GM06990 (cell line): ENCODE measurements at regions not wholly inside any gene's neighbourhood (a gene's known extent, or its start where the extent isn't known, plus 50 kb on each side); places are given as distances from the start of the nearest gene placed in this dataset.
A peak's percentile ranks its signal among the peaks of the same experiment; 100 is the strongest.

Experiments
- DNase-seq: peaks from one replicate; pipeline ENCODE4 v3.0.0-alpha.2; 2011; ENCODE audit not compliant: insufficient read length; ENCODE audit errors: extremely low read depth
- H3K27me3 ChIP-seq: replicated peaks from 2 replicates; pipeline ENCODE4 v1.6.0; 2011; ENCODE audit warnings: low read length; ENCODE audit not compliant: control insufficient read depth, insufficient read depth
- H3K36me3 ChIP-seq: 2 replicates; pipeline ENCODE4 v1.5.1; 2011; ENCODE audit warnings: low read length; ENCODE audit not compliant: control insufficient read depth, insufficient read depth
- H3K4me3 ChIP-seq: replicated peaks from 2 replicates; pipeline ENCODE4 v1.5.1; 2011; ENCODE audit warnings: low read depth, mild to moderate bottlenecking, control low read depth, low read length
- CTCF ChIP-seq: IDR thresholded peaks from 2 replicates; pipeline ENCODE4 v1.5.1; 2011; ENCODE audit warnings: low read length, control low read depth, mild to moderate bottlenecking, inconsistent platforms; ENCODE audit not compliant: insufficient read depth, poor library complexity, severe bottlenecking

DNA sequence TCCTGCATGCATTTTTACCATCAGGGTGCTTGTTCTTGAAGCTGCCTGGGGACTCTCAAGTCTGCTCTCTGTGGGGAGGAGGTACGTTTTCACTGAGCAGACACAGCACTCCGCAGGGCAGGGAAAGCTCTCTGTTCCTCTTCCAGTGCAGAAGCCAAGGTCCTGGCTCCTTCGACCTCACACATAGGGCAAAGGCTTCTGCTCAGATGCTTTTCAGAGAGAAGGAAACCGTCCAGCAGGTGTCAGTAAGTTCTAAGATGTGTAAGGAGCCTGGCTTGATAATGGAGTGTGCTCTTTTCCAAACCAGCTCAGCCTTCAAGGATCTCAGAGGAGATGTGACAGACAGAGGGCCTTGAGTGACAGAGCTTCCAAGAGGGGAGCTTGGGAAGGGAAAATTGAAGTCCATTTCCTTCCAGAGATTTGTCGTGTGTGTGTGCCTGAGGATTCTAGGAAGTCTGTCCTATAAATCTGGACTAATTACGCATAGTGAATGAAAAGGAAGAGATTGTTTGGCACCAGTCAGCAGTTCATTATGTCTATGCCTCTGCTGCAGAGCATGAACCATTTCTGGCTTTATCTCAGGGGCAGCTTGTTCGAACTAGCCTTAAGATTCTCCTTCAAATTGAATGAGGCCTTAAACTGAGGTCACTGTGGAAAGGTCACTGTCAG, 67.3 kb upstream of the UPP2 start:
- no peak overlapping the region for H3K4me3 ChIP-seq
- peak; percentile 45 for TF ChIP-seq CTCF
- H3K27me3 ChIP-seq, result no peaks in the 10 kb centered on the region
- DNase-seq, result peak; percentile 6
- no peaks in the 10 kb centered on the region for H3K36me3 ChIP-seq

DNA sequence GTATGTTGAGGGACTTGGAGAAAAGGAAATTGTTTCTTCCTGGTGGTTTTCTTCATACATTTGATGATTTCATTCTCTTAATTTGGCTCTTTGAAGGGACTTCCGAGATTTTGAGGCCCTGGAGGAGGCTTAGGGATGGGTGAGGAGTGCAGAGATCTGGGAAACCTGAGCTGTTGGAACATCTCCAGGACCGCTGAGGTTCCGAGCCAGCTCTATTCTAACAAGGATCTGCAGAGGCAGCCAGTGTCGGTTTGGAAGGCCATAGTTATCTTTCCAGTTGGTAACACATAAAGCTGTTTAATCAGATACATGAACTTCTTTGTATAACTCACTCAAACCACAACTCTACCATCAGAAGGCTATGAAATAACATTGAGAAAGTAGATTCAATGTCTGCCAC, 70.3 kb upstream of the UPP2 start:
- Histone ChIP-seq H3K27me3 (no peaks in the 10 kb centered on the region), H3K4me3 (no peak overlapping the region), H3K36me3 (no peaks in the 10 kb centered on the region)
- TF ChIP-seq CTCF, result no peak
- no peak for DNase-seq

DNA sequence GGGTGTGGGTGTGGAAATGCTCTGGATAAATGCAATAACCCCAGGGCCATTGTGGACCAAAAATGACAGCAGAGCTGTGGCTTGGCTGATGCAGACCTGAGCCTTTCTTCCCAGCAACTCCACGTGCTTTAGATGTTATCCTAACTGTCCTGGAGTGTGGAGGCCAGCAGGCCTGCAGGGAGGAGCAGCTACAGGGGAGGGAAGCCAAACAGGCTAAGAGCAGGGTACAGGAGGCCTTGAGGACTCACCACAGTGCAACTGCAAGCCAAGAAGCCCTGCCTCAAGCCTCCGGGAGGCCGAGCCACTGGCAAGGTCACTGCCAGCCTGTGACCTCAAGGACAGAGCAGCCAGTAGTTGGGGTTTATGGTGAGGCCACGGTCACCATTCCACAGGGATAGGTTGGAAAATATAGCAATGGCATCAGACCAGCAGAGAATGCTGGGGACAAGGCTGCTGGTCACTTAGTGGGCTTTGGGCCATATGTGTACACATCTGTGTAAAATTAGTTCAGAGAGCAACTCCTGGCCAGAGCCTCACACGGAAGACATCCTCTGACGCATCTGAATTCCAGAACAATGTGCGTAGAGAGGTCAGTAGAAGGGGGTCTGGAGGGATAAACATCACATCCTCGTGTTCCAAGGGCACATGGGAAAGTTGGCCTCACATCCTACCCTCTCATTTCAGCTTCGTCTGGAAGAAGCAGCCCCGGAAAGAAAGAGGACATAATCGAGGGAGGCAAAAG, 76.2 kb upstream of the UPP2 start:
- Histone ChIP-seq H3K4me3 (no peak overlapping the region), H3K27me3 (no peaks in the 10 kb centered on the region), H3K36me3 (no peaks in the 10 kb centered on the region)
- no peak for DNase-seq
- no peak for TF ChIP-seq CTCF

DNA sequence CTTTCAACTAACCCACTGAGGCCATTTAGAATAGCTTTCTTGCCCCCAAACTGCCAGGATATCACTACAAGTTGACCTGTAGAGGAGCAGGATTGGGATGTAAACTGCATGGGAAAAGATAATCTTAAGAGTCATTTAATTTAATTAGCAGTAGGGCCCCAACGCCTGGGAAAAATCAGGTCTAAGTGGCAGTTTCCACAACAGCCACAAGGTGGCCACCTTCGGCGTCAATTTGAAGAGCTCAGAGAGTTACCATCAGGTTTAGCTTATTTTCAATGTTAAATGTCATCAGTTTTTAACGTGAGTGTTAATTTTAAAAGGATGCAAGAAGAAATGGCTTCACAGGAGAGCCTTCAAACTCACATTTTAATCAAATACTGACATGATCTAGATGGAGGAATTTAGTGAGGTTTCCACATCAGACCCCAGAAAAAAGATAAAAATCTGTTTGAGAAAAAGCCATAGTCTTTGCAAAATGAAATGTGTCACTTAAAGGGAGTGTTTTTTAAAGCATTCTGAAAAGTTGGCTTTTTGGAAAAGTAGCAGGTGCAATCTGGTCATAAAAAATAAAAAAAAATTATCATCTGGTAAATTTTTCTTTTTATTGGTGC, 77.3 kb upstream of the UPP2 start:
- Histone ChIP-seq H3K36me3 (no peaks in the 10 kb centered on the region), H3K4me3 (no peak overlapping the region), H3K27me3 (no peaks in the 10 kb centered on the region)
- no peak for DNase-seq
- peak; percentile 77 for TF ChIP-seq CTCF

DNA sequence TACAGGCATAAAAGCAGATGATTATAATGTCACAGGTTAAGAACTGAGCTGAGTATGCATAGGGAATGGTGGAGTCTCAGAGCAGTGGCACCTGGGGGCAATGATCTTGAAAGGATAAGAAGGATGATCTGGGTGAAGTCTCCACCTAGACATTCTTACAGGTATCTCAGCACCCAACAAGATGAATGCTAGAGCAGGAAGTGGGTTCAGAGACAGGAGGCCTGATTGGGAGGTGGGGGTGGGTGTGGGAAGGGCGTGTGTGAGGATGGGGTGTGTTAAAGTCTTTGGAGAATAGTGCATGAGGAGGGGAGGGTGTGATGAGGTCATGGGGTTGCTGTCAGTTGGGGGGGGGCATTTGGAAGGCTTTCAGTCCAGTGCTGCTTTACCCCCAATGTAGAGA, 78.8 kb upstream of the UPP2 start:
- H3K4me3 ChIP-seq, result no peak overlapping the region
- no peaks in the 10 kb centered on the region for H3K27me3 ChIP-seq
- H3K36me3 ChIP-seq, result no peaks in the 10 kb centered on the region
- no peak for TF ChIP-seq CTCF
- no peak for DNase-seq
